Hepatocyte (in vitro differentiated cells): ENCODE measurements at regions not wholly inside any gene's neighbourhood (a gene's known extent, or its start where the extent isn't known, plus 50 kb on each side); places are given as distances from the start of the nearest gene placed in this dataset.

Source experiments
- DNase-seq: peaks from one replicate; pipeline ENCODE4 v3.0.0-alpha.2; 2016; ENCODE audit warnings: low spot score
- H2AFZ ChIP-seq: fragments of 200-600 bp; sonication (generic); 2 replicates; pipeline ENCODE4 v1.6.0; 2016; ENCODE audit warnings: antibody characterized with exemption, mild to moderate bottlenecking
- H3K27ac ChIP-seq: fragments of 200-600 bp; sonication (generic); 2 replicates; pipeline ENCODE4 v1.5.1; 2016; ENCODE audit warnings: mild to moderate bottlenecking
- H3K27me3 ChIP-seq: fragments of 200-600 bp; sonication (generic); 2 replicates; pipeline ENCODE4 v1.6.1; 2016
- H3K36me3 ChIP-seq: fragments of 200-600 bp; sonication (generic); replicated peaks from 2 replicates; pipeline ENCODE4 v1.5.1; 2016; ENCODE audit warnings: low read depth; ENCODE audit not compliant: insufficient read depth
- H3K4me1 ChIP-seq: fragments of 200-600 bp; sonication (generic); 2 replicates; pipeline ENCODE4 v1.5.1; 2016; ENCODE audit warnings: mild to moderate bottlenecking, moderate library complexity; ENCODE audit not compliant: insufficient read depth
- H3K4me2 ChIP-seq: fragments of 200-600 bp; sonication (generic); 2 replicates; pipeline ENCODE4 v1.6.0; 2016
- H3K4me3 ChIP-seq: fragments of 200-600 bp; sonication (generic); 2 replicates; pipeline ENCODE4 v1.5.1; 2016; ENCODE audit warnings: mild to moderate bottlenecking
- H3K79me2 ChIP-seq: fragments of 200-600 bp; sonication (generic); 2 replicates; pipeline ENCODE4 v1.6.0; 2017; ENCODE audit warnings: mild to moderate bottlenecking
- H3K9me2 ChIP-seq: fragments of 200-600 bp; sonication (generic); replicated peaks from 2 replicates; pipeline ENCODE4 v1.6.0; 2017; ENCODE audit warnings: mild to moderate bottlenecking; ENCODE audit not compliant: insufficient read depth
- H3K9me3 ChIP-seq: fragments of 200-600 bp; sonication (generic); 2 replicates; pipeline ENCODE4 v1.5.1; 2016; ENCODE audit warnings: low read depth, mild to moderate bottlenecking
- H4K20me1 ChIP-seq: fragments of 200-600 bp; sonication (generic); 2 replicates; pipeline ENCODE4 v1.6.0; 2016; ENCODE audit warnings: mild to moderate bottlenecking; ENCODE audit not compliant: insufficient read depth, poor library complexity, severe bottlenecking
- EZH2 ChIP-seq: fragments of 200-600 bp; sonication (generic); IDR thresholded peaks from 2 replicates; pipeline ENCODE4 v1.6.1; 2016; ENCODE audit warnings: antibody characterized with exemption, mild to moderate bottlenecking, borderline replicate concordance
- EZH2phosphoT487 ChIP-seq: fragments of 200-600 bp; sonication (generic); IDR thresholded peaks from one replicate; pipeline ENCODE4 v1.6.1; 2018; ENCODE audit warnings: antibody characterized with exemption, mild to moderate bottlenecking, low read depth, moderate library complexity; ENCODE audit not compliant: unreplicated experiment, severe bottlenecking
- WGBS: methylation state at CpG from one replicate; pipeline ENCODE4 v1.1.6; 2016; ENCODE audit warnings: low lambda C conversion rate; ENCODE audit errors: missing lambda C conversion rate; 5-methylcytosine and 5-hydroxymethylcytosine counted together
- TF ChIP-seq, protein P1 (sequence below): fragments of 200-600 bp; sonication (generic); IDR thresholded peaks from 2 replicates; pipeline ENCODE4 v1.5.1; 2016; ENCODE audit warnings: antibody characterized with exemption, mild to moderate bottlenecking; ENCODE audit not compliant: poor library complexity

DNA sequence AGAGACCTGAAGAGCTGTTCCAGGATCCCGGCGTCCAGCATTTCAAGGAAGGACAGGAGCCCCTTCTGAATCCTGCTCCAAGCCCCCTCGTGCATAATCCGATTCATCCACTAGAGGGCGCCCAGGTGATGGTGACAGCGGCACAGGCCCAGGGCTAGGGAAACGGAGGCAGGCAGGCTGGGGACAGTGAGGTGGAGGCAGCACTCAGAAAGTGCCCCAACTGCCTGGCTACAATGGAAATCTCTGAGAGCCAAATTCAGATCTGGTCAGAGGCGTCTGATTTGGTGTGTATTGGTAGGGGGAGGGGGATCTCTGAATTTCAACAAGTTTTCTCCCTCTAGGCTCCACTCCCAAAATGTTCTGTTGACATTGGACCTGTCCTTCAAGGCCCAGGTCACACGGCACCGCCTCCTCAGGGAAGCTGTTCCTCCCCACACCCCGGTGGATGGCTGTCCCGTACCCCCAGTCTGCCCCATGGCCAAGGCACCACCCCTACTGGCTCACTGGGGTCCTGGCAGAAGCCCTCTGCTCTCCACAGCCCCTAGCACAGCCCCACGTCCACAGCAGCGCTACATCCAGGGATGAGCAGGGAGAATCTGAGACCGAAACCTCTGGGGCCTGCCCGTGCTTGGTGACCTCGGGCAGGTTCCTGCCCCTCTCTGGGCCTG is 142.9 kb downstream of the CRYBB2 start:
- DNase-seq: peak; percentile 74
- Histone ChIP-seq H3K4me3 (no peak overlapping the region), H3K27ac (no peak overlapping the region), H4K20me1 (peaks cover 9% of the 10 kb centered on the region), H2AFZ (no peak overlapping the region), H3K27me3 (no peaks in the 10 kb centered on the region), H3K4me2 (no peak overlapping the region), H3K4me1 (no peaks in the 10 kb centered on the region), H3K79me2 (no peaks in the 10 kb centered on the region), H3K9me2 (no peaks in the 10 kb centered on the region), H3K9me3 (no peaks in the 10 kb centered on the region), H3K36me3 (no peaks in the 10 kb centered on the region)
- TF ChIP-seq EZH2phosphoT487: no peak
- TF ChIP-seq, protein P1, sequence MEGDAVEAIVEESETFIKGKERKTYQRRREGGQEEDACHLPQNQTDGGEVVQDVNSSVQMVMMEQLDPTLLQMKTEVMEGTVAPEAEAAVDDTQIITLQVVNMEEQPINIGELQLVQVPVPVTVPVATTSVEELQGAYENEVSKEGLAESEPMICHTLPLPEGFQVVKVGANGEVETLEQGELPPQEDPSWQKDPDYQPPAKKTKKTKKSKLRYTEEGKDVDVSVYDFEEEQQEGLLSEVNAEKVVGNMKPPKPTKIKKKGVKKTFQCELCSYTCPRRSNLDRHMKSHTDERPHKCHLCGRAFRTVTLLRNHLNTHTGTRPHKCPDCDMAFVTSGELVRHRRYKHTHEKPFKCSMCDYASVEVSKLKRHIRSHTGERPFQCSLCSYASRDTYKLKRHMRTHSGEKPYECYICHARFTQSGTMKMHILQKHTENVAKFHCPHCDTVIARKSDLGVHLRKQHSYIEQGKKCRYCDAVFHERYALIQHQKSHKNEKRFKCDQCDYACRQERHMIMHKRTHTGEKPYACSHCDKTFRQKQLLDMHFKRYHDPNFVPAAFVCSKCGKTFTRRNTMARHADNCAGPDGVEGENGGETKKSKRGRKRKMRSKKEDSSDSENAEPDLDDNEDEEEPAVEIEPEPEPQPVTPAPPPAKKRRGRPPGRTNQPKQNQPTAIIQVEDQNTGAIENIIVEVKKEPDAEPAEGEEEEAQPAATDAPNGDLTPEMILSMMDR: peak; percentile 96
- TF ChIP-seq EZH2: no peak
- 45% methylated on average over 17 of the region's 17 CpGs for WGBS

DNA sequence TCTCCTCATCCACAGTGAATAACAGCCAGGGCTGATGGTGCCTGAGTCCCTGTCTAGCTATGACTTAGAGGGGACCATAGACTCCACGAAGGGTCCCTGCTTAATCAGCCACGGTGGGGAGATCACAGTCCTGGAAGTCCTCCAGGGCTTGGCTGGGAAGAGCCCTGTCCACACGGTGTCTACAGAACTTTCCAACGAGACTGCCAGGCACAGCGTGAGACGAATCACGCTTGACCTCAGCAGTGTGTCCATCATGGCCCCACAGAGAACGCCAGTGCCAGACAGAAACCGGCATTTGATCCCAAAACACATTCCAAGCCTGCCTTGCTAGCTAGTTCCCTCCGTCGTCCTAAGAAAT is 143.4 kb downstream of the CRYBB2 start:
- DNase-seq: no peak
- Histone ChIP-seq H3K27ac (no peak overlapping the region), H4K20me1 (peaks cover 9% of the 10 kb centered on the region), H3K36me3 (no peaks in the 10 kb centered on the region), H3K79me2 (no peaks in the 10 kb centered on the region), H3K9me3 (no peaks in the 10 kb centered on the region), H3K4me2 (no peak overlapping the region), H2AFZ (no peak overlapping the region), H3K27me3 (no peaks in the 10 kb centered on the region), H3K4me3 (no peak overlapping the region), H3K4me1 (no peaks in the 10 kb centered on the region), H3K9me2 (no peaks in the 10 kb centered on the region)
- no peak for TF ChIP-seq EZH2phosphoT487
- no peak for TF ChIP-seq EZH2
- TF ChIP-seq, protein P1: no peak
- 90% methylated on average over 11 of the region's 11 CpGs for WGBS

DNA sequence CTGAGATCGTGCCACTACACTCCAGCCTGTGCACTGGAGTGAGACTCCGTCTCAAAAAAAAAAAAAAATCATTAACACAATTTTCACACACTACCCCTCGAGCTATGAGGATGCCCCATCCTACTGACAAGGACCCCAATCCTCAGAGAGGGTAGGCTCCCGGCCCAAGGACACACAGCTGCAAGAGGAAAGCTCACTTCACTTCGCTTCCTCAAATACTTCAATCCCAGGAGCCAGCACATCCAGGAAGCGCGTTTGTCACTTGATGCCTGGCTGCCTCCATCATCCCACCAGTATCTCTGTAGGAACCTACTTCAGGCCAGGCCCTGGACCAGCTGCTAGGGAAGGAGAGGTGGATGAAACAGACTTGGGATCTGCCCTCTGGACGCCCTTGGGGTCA is 144.0 kb downstream of the CRYBB2 start:
- Histone ChIP-seq H3K9me3 (no peaks in the 10 kb centered on the region), H3K4me1 (no peaks in the 10 kb centered on the region), H4K20me1 (peaks cover 9% of the 10 kb centered on the region), H3K27me3 (no peaks in the 10 kb centered on the region), H3K36me3 (no peaks in the 10 kb centered on the region), H3K4me3 (no peak overlapping the region), H3K4me2 (no peak overlapping the region), H3K79me2 (no peaks in the 10 kb centered on the region), H3K9me2 (no peaks in the 10 kb centered on the region), H2AFZ (no peak overlapping the region), H3K27ac (no peak overlapping the region)
- WGBS: 94% methylated on average over 8 of the region's 8 CpGs
- TF ChIP-seq, protein P1: no peak
- TF ChIP-seq EZH2 (no peak), EZH2phosphoT487 (no peak)
- no peak for DNase-seq
